ENCODE measurements at regions not wholly inside any gene's neighbourhood (a gene's known extent, or its start where the extent isn't known, plus 50 kb on each side); places are given as distances from the start of the nearest gene placed in this dataset.

DNA sequence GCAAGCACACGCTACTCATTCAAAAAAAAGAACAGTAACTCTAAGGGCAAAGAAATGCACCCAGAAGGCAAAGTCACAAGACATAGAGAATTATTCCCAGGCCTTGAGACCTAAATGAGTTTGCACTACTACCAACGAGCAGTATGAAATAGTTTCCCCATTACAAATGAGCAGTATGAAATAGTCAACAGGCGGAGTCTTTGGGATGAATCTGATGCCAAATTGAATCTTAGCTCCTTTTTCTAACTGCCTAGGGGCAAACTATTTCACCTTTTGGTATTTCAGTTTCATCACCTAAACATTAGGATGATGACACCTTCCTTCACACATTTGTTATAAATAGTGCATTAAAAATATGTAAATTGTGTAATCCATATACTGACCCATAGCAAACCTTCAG lies 213.0 kb upstream of the FAT4 start:
- TF ChIP-seq CTCF (conservative IDR thresholded peaks at IDR 0.05; ENCODE audit: low read length), result no peak
- DNase-seq (ENCODE audit: low read depth), result peak; percentile 37
- no peak overlapping the region for H3K4me3 ChIP-seq (ENCODE audit: low read length)

DNA sequence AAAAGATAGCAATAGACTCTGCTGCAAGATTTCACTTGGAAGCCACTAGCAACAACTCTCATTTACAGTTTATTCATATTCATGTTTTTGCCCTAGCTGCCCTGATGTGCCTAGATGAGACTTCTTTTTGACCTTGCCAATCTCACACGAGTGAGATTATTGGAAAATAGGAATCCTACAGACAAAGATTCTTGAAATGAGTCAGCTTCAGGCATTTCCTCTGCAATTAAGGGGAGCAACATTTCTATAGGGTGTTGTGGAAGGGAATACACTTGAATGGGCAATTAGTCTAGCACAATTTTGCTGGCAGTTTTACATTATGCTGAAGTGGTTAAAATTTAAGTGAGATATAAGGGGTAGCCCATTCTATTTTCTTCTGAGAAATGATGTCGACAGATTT lies 217.0 kb upstream of the FAT4 start:
- no peak overlapping the region for H3K4me3 ChIP-seq (ENCODE audit: low read length)
- no peak for TF ChIP-seq CTCF (conservative IDR thresholded peaks at IDR 0.05; ENCODE audit: low read length)
- no peak for DNase-seq (ENCODE audit: low read depth)

DNA sequence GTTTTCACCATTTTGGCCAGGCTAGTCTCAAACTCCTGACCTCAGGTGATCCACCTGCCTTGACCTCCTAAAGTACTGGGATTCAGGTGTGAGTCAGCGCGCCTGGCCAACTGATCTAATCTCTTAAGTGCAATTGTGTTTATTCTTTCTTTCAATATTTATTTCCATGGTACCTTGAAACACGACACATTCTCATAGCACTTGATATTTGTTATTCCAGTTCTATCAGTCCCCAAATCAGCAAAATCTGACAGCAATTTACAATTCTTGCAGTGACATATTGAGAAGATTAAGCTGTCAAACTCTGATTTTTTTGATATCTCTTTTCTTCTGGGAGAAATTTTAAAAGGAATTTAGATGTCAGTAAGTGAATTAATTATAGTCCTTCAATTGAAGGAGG lies 218.1 kb upstream of the FAT4 start:
- no peak overlapping the region for H3K4me3 ChIP-seq (ENCODE audit: low read length)
- DNase-seq (ENCODE audit: low read depth), result no peak
- no peak for TF ChIP-seq CTCF (conservative IDR thresholded peaks at IDR 0.05; ENCODE audit: low read length)

DNA sequence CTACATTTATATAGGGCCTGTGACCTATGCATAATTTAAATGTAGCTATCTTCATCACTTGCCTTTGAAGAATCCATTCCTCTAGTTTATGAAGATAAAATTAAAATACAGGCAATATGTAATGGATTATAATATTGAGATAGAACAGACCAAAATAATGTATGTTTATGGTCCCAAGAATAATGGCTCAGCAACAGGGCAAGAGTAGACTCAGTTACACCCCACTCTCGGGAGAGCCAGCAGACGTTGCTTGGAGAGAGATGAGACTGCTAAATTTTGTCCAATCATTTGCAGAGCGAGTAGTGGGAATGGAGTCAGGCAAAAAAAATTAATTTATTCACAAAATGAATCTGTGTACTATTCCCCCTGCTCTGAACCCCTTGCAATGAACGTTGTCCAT lies 223.2 kb upstream of the FAT4 start:
- TF ChIP-seq CTCF (conservative IDR thresholded peaks at IDR 0.05; ENCODE audit: low read length), result no peak
- no peak overlapping the region for H3K4me3 ChIP-seq (ENCODE audit: low read length)
- no peak for DNase-seq (ENCODE audit: low read depth)

- no peak for TF ChIP-seq CTCF (conservative IDR thresholded peaks at IDR 0.05; ENCODE audit: low read length)
- no peak overlapping the region for H3K4me3 ChIP-seq (ENCODE audit: low read length)
- DNase-seq (ENCODE audit: low read depth), result no peak
These were observed 223.7 kb upstream of the FAT4 start for GRCh38 chr4:125091101-125091500.

- TF ChIP-seq CTCF (conservative IDR thresholded peaks at IDR 0.05; ENCODE audit: low read length), result no peak
- no peak for DNase-seq (ENCODE audit: low read depth)
- H3K4me3 ChIP-seq (ENCODE audit: low read length), result no peak overlapping the region
These were observed 230.1 kb upstream of the FAT4 start for GRCh38 chr4:125084608-125085007.

DNA sequence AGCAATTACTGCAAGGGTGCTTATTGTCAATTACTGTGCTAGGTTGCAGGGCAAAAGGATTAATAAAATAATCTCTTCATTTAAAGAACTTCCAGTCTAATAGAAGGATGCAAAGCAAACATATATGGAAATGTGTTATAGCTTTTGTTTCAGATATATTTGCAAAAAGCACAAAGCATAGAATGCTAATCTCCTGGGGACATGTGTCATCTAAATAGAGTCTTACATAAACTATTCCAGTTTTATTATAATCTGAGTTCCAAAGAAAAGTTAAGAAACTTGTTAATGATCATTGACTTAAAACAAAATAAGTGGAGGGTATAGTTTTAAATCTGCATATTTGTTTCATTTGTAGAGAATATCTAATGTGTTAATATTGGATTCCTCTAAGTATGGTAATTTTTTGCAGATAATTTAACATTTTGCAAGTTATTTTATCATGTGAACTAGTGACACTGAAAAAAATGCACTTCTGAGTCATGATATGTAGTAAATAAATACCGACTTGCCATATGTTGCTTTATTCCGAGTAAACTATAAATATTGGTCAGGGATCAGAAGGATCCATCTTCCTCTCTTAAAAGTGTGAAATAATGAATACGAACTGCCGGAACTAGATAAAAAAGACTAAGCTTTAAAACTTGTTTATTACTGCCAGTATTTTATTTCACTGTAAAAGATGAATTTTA lies 231.9 kb upstream of the FAT4 start:
- DNase-seq (ENCODE audit: low read depth), result no peak
- no peak for TF ChIP-seq CTCF (conservative IDR thresholded peaks at IDR 0.05; ENCODE audit: low read length)
- H3K4me3 ChIP-seq (ENCODE audit: low read length), result no peak overlapping the region
